Fibroblast of the aortic adventitia (primary cell): ENCODE measurements at regions not wholly inside any gene's neighbourhood (a gene's known extent, or its start where the extent isn't known, plus 50 kb on each side); places are given as distances from the start of the nearest gene placed in this dataset.

Source experiments
- DNase-seq: peaks from one replicate; pipeline ENCODE4 v3.0.0-alpha.2; 2010; ENCODE audit warnings: low read depth
- H3K4me3 ChIP-seq: 2 replicates; pipeline ENCODE4 v1.5.1; 2011; ENCODE audit warnings: low read depth, mild to moderate bottlenecking, control low read depth, low read length, moderate library complexity
- TF ChIP-seq, protein P1 (sequence below): IDR thresholded peaks from 2 replicates; pipeline ENCODE4 v1.5.1; 2011; ENCODE audit warnings: mild to moderate bottlenecking, low read length, control low read depth, inconsistent platforms; ENCODE audit not compliant: insufficient read depth

DNA sequence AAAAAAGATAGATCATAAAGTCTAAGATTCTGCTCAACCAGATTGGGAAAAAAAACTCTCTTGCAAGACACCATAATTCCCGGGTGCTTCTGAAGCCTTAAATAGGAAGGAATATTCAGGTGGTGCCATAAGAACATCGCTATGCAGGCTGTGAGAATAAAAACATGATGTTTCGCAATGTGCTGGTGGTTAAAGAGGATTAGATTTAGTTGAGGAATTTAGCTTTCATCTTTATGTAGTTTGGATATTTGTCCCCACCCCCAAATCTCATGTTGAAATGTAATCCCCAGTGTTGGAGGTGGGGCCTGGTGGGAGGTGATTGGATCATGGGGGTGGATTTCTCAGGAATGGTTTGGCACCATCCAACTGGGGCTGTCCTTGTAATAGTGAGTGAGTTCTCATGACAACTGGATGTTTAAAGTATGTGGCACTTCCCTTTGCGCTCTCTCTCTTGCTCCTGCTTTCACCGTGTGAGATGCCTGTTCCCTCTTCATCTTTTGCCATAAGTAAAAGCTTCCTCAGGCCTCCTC is 132.2 kb downstream of the AKAIN1 start:
- no peak overlapping the region for H3K4me3 ChIP-seq
- TF ChIP-seq, protein P1, sequence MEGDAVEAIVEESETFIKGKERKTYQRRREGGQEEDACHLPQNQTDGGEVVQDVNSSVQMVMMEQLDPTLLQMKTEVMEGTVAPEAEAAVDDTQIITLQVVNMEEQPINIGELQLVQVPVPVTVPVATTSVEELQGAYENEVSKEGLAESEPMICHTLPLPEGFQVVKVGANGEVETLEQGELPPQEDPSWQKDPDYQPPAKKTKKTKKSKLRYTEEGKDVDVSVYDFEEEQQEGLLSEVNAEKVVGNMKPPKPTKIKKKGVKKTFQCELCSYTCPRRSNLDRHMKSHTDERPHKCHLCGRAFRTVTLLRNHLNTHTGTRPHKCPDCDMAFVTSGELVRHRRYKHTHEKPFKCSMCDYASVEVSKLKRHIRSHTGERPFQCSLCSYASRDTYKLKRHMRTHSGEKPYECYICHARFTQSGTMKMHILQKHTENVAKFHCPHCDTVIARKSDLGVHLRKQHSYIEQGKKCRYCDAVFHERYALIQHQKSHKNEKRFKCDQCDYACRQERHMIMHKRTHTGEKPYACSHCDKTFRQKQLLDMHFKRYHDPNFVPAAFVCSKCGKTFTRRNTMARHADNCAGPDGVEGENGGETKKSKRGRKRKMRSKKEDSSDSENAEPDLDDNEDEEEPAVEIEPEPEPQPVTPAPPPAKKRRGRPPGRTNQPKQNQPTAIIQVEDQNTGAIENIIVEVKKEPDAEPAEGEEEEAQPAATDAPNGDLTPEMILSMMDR, result no peak
- DNase-seq, result no peak

DNA sequence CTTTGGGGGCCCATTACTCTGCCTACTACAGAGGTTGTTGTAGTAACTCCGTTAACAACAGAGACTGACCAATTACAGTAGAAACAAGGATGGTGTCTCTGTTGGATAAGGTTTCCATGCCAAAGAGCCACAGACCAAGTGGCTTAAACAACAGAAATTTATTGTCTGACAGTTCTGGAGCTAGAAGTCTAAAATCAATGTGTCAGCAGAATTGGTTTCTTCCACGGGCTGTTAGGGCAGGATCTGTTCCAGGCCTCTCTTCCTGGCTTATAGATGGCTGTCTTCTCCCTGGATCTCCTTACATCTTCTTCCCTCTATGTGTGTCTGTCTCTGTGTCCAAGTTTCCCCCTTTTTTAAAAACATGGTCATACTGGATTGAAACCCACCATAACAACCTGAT is 135.3 kb downstream of the AKAIN1 start:
- DNase-seq, result no peak
- H3K4me3 ChIP-seq, result no peak overlapping the region
- TF ChIP-seq, protein P1, result no peak

DNA sequence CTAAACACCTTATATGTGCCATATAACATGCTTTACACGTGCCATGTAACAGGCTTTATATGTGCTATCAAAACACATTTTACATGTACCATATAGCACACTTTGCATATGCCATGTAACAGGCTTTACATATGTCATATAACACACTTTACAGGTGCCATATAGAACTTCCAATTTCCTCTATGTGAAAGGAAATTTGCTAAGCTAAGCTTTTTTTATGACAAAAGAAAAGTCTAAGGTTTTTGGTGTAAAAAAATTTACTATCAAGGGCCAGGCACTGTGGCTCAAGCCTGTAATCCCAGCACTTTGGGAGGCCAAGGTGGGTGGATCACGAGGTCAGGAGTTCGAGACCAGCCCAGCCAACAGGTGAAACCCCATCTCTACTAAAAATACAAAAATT is 136.5 kb downstream of the AKAIN1 start:
- no peak for DNase-seq
- H3K4me3 ChIP-seq, result no peak overlapping the region
- TF ChIP-seq, protein P1, result no peak

DNA sequence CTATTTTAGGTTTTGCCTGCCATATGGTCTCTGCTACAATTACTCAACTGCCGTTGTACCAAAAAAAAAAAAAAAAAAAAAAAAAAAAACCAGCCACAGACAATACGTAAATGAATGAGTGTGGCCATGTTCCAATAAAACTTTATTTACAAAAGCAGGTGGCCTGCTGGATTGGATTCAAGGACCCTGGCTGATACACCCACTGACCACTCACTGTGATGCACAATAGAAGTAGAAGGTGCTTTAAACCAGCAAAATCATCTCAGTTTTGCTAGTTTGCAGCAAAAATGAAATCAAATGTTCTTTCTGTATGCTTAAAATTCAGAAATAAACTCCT is 137.4 kb downstream of the AKAIN1 start:
- TF ChIP-seq, protein P1, result no peak
- no peak overlapping the region for H3K4me3 ChIP-seq
- no peak for DNase-seq

DNA sequence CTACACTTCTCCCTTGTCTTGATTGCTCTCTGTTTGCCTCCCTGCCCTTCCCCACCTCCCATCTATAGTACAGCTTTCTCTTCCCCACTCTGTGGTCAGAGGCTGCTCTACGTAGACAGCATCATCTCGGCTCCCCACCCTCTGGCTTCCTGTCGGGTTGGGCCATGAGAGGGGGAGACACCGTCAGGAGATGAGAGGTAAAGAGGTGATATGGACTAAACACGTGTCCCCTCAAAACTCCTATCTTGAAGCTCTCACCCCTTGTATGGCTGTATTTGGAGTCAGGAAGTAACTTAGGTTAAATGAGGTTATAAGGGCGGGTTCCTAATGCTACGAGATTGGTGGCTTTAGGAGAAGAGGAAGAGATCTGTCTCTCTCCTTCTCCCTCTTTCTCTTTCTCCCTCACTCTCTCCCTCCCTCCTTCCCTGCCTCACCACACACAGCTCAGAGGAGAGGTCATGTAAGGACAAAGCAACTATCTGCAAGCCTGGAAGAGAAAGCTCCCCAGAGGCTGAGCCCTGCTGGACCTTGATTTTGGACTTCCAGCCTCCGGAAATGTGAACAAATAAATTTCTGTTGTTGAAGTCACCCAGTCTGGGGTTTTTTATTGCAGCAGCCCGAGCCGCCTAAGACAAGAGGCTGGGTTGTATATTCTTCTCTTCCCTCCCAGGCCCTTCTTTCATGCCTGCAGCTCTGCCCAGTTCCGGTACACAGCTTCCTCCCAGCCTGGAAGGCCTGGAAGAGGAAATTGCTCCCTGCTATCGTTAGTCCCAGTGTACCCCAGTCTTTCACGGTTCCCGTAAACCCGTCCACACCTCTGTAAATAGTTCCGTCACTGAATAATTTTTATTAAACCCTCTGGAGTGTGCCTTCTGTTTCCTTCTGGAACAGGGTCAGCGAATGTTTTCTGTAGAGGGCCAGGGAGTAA is 138.0 kb downstream of the AKAIN1 start:
- no peak overlapping the region for H3K4me3 ChIP-seq
- TF ChIP-seq, protein P1, result no peak
- DNase-seq, result no peak

DNA sequence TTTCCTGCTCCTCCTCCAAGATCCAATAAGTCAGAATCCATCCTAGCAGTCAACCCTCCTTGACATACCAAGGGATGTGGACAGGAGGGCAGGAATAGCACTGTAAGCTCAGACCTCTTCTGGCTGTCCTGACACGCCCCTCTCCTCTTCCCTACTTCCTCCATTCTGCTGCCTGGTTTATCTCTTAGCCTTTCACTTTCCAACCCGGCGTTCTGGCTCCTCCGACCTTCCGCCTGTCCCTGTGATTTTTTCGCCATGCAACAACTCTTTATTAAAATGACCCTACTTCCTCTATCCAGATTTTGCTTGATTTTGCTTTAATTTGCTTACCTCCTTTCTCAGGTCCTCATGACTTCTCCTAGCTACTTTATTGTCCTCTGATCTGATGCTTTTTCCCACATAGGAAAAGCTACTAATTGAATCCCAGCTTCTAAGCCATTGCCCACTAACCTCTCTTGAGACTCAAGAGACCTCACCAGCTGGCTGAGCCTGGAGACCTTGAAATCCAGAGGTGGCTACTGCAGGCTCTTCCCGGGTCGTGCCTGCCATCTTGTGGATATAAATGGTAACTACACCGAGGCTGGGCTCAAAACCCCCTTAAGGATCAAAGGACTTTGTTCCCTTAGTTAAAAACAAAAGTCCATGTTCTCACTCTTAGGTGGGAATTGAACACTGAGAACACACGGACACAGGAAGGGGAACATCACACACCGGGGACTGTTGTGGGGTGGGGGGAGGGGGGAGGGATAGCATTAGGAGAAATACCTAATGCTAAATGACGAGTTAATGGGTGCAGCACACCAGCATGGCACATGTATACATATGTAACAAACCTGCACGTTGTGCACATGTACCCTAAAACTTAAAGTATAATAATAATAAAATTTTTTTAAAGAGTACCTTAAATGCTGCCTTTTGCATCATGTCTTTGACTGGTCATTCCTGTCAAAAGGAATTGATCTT is 139.4 kb downstream of the AKAIN1 start:
- TF ChIP-seq, protein P1, result peak; percentile 77
- H3K4me3 ChIP-seq, result no peak overlapping the region
- DNase-seq, result peak; percentile 51
